HG03039 (cell line): ENCODE measurements at regions not wholly inside any gene's neighbourhood (a gene's known extent, or its start where the extent isn't known, plus 50 kb on each side); places are given as distances from the start of the nearest gene placed in this dataset.

Experiments
- ATAC-seq: cut with Tn5 transposase; IDR thresholded peaks from one replicate; pipeline ENCODE4 v1.9.1; 2021; ENCODE audit warnings: mild to moderate bottlenecking, moderate library complexity; ENCODE audit not compliant: unreplicated experiment

DNA sequence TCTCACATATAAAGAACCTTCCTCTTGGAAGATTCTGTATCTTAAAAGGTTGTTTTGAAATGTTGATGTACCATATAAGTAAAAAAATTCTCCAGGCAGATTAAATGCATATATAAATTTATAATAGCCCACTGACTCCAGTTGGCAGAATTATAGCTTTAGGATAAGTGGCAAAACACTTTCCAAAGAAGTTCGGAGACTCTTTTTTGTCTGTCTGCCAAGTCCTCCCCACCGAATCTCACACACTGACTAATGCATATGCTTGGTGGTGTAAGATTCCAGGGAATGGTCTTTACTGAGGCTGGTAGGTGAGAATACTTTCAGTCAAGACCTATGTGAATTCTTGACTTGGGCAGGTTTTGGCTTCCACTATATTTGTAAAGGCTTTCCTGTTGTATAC lies 724.3 kb upstream of the CXADR start:
- ATAC-seq = no peak

DNA sequence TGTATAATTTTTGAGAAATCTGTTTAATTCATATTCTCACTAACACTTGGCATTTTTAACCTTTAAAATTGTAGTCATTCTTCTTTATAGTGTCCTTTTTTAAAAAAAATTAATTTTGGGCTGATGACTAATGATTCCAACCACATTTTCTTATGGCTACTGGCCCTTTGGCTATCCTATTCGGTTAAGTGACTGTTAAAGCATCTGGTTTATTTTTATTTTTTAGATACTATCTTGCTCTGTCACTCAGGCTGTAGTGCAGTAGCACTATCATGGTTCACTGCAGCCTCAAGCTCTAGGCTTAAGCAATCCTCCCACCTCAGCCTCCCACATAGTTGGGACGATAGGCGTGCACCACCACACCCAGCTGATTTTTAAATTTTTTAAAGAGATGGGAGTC lies 723.2 kb upstream of the CXADR start:
- ATAC-seq = no peak

DNA sequence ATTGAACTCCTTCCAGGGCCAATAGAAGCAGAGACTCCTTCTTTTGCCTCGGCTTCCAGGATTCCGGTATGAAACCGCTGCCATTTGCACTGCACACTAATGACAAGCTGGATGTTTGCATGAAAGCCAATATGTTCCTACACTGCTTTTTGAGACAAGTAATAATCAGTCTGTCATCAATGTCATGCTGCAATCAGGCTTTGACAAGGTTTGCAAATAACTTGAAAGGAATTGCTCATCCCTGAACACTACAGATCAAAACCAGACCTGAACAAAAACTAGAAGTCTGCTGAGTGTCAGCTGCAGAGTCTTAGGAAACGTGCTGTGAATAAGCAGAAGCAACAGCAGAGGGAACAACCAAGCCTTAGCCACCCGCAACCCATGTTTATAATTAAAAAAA lies 720.7 kb upstream of the CXADR start:
- no peak for ATAC-seq

DNA sequence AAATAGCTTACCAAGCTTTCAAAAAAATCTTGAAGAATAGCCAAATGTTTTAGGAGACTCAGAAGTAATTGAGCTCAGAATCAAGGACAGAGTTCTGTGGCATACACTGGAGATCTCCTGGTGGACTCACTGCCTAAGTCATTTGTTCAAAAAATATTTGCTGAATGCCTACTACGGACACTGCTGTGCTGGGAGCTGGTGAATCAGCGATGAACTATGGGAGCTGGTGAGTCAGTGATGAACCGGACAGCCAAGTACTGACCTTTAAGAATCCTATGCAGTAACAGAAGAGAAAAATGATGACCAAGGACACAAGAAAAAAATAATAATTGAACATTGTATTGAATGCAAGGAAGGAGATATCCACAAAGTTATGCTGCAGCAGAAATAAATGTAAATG lies 717.9 kb upstream of the CXADR start:
- ATAC-seq = no peak

DNA sequence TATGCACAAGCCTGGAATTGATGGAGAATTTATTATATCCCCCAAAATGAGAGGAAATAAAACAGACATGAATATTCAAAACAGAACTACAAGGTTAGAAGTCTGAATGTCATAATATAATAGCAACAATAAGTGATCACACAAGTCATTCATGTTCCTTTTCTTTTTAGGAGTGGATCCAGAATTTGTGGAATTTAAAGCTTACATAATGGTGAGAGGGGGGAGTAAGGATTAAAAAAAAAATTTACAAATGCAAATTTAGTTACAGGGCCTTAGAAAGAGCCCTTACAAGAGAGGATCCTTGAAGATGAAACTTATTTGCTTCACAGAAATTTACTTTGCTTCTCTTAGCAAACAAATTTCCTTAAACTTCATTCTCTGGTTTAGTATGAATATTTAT lies 716.1 kb upstream of the CXADR start:
- no peak for ATAC-seq

DNA sequence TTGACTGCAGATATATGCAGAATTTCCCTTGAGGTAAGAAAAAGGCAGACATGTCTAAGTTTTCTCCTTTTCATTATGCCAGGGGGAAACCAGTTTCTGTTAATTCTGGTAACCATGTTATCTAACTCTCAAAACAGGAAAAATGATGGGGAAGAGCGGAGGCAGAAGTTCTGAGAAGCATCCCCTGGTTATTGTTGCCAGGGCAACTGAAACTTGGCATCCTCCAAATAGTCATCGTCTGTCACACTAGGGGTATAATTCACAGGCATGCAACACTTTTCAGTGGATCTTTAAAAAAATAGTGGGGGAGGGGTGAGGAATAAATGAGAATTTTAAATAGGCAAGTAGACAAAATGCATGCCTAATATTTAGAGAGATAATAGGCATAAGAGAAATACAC lies 715.3 kb upstream of the CXADR start:
- no peak for ATAC-seq

DNA sequence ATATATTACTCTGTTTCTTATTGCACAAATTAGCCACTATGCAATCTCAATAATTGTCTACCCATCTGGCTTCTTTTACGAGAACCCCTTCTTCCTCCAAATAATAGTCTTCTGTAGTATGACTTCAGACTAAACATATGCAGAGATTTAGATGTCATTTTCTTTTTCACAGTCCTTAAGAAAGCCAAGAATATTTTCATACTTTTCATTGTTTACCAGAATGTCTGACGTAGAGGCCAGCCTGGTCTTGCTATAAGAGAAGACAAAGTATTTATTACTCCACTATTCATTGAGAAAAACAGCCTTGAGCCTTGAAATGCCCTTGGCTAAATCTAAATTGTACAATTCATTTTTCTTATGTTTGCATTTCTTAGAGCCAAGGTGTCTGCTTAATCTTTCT lies 714.9 kb upstream of the CXADR start:
- no peak for ATAC-seq

DNA sequence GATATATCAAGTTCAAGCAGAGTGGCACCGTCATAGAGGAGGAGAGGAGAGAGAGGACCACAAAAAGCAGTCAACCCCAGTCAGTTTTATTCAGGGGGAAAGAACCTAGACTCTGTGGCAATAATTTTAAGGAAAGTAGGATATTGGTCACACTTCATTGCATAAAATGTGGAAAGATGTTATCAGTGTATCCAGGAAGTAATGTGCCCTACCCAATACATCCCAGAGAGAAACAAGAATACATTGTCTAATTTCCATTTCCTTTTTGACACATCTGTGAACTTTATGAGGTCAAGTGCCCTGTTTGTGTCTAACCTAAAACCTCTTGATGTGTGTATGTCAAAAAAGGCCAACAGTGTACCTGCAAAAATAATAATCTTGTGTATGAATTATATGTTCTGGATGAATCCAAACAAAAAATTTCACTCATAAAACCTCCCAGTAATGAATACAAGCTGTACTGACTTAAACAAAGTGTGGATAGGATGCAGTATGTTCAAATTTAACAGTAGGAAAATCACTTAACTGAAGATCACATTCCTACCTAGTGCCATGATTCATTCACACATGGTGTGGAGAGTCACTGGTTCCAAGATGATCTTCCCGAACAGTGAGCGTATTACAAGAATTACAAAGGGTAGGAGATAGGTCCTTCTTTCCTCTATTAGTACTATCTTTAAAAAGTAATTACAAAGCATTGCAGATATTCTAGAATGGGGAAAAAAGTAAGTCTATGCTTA lies 712.1 kb upstream of the CXADR start:
- no peak for ATAC-seq

DNA sequence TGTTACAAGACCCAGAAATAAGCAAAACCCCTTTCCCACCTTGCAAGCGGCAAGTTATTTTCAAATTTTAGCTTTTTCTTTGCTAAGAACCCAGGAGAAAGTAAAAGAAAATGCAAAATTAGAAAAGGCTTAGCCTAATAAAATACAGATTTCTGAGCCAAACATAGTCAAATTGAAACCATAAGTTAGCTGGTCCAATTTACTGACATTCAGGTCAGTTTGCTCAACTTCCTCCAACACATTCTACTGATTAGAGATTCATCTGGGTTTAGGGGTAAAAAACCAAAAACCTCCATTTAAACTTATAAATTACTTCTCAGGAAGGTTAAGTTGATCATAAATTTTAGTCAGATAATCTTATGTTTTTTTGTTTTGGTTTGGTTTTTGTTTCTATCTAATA lies 701.8 kb upstream of the CXADR start:
- ATAC-seq = no peak

DNA sequence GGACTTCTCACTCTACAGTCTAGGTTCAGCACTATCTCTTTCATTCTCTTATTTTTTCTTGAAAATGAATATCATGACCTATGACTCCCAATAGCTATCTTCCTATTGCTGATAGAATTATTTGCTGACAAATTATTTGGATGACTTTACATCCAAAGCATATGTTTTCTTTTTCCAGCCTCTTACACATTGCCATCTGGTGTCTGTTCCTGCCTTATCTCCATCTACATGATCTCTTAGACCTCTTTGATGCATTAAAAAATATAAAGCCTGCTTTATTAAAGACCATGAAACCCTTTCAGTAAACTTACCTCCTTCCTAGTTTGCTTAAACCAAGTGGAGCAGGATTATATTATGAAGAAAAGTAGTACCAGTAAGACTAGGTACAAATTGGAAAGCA lies 700.9 kb upstream of the CXADR start:
- ATAC-seq = no peak

DNA sequence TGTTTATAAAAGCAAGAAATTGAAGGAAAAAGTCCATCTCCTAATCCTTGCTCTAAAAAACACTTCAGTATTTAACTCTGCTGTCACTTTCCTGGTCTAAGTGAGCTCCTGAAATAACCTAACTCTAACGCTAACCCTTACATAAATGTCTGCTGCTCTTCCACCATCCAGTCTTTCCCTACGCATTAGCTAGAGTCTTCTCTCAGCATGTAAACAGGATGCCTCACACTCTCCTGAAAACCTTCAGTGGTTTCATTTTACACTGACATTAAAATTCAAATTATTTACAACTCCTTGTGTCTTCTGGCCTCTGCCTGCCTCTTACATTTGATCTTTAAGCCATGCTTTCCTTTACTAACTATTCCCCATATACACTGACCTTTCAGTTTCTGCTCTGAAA lies 697.6 kb upstream of the CXADR start:
- ATAC-seq = no peak

DNA sequence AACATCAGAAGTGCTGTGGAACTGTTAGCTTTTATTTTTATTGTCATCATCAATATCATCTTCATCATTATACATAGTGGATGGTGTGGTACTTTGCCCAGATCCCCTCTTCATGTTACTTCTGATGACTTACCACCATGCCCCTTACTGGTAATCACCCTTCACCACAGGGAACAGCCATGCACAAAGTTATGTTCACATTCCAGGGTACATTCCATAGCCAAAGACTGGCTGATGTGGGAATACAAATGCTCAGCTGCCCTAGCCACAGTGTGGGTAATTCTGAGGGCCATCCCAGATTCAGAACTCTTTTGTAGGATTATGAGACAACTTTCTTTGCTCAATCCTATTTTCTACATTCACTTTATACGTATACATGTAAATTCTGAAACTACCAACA lies 691.3 kb upstream of the CXADR start:
- ATAC-seq = no peak

DNA sequence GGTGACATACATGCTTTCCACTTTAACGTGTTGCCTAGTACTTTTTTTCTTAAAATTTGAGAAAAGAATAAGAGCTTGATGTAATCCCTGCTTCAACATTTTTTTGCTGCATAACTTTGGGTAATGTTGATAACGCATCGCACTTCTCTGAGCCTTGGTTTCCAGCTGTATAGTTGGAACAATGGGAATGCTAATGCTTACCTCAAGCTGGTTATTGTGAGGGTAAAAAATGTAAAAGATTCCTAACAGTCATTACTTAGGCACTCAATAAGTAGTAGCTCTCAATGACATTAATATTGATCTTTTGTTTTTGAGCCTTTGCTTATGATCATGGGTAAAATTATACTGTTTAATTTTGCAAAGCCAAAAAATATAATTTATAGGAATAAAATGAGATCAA lies 683.3 kb upstream of the CXADR start:
- no peak for ATAC-seq

DNA sequence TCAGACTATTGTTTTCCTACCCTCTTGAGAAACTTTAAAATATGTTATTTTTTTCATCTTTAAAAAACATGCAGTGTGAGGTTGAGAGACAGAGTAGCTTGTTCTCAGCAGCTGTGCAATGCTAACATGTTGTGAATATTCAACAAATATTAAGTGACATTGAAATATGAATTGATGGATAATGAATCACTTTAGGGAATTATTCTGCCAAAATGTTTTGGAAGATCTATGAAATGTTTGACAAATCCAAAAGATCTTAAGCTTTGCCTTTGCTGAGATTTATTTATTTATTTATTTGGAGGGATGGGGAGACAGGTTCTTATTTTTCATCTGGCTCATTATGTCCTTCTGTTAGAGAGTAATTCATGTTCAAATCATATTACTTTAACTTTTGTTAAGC lies 680.1 kb upstream of the CXADR start:
- ATAC-seq = no peak

DNA sequence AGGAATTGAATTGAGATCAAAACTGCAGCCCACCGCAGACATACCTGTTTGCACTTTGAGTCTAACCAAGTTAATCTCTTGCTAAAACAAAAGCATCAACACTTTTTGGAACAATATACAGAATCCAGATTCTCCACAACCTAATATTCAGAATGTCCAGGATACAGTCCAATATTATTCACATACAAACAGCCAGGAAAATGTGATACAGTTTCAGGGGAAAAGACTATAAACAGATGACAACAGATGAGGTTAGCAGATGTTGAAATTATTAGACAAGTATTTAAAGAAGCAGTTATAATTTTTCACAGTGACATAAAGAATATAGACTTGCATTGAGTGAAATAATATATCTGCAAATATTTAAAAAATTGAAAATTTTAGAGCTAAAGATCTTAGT lies 678.1 kb upstream of the CXADR start:
- ATAC-seq = no peak

DNA sequence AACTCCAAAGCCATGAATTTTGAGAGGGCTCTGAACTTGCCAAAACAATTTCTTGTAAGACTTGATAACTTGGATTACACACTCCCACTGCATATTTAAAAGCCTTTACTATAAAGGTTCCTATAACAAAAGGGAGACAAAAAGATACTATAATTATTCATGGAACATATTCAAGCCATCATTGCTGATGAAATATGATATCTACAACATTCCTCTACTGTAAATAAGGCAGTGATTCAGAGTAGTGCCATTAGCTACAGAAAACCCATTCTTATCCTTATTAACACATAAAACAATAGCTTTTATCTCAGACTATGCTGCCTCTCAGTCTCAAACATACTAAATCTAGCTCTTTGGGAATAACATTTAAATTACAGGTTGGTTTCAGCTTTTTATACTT lies 675.5 kb upstream of the CXADR start:
- no peak for ATAC-seq

DNA sequence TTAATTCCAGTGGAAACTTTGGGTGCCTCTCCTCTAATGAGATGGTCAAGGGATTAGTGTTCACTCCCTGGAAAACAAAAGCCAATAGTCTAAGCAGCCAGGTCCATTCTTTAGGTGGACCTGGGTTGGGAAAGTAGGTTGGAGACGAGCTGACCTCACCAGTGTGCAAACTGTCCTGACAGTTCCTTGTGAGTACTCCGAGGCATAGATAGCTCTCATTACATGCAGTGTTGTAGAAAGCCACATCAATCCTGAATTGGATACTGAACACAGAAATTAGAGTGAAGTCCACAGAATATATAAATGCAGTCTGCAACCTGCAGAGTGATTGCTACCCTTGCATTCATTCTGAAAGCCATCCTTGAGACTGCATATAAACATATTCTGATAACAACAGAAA lies 675.1 kb upstream of the CXADR start:
- ATAC-seq = no peak

DNA sequence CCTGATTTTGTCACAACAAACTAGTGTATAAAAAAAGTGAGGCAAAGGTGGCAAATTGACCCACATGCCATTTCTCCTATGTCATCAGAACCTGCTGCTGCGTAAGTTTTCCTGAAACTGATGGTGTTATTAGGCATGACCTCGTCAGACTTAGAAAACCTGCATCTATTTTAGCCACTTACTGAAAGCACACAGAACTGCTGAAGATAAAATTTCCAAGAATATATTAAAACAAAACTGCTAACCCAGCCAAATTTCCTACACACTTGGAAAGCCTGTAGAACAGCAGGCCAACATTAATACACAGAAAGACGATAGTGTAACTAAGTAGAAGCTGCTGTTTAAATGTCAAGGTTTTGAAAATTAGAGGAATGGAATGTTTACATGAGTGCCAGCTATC lies 674.5 kb upstream of the CXADR start:
- ATAC-seq = no peak

DNA sequence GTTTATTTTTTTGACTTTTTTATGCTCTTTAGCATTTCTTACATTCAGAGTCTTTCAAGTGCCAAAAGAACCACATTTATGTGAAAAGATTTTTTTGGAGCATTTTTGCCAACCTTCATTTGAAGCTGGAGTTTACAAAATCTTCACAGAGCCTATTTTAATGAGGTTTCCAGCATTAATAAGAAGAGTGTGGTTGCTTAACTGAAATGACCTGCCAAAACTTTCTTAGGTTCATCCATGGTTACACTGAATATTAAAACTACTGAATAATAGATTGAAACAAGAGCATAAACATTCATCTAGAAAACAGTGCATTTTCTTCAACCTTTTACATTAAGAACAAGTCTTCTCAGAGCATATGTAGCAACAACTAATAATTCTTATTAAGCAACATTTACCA lies 672.3 kb upstream of the CXADR start:
- no peak for ATAC-seq

DNA sequence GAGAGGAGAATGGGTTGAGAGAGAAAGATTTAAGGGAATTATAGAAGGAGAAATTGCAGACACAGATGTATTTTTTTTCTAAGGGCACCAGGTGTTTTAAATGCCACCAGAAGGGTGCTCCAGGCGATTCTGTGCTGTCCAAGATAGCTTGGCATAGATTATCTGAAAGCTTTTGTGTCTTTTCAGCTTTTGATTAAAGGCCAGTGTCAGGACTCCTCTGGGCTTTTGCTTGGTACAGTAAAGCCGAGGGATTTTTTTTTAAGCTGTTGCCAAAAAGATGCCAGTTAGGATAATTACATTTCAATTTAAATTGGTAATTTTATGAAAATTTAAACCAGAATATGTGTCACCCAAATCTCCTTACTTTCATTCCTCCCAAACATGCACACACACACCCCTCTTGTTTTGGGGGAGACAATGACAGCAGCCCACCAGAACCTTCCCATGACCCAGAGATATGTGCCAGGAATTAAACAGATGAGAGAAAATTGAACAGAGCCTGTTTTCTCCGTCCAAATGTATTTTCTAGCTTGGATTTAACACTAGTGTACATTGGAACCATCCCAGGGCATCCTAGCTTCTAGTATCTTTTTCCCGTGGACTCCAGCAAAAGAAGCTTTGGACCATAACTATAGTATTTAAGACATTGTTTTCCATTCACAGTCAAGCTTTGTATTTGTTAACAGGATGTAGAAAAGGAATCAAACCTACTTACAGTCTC lies 670.7 kb upstream of the CXADR start:
- no peak for ATAC-seq

DNA sequence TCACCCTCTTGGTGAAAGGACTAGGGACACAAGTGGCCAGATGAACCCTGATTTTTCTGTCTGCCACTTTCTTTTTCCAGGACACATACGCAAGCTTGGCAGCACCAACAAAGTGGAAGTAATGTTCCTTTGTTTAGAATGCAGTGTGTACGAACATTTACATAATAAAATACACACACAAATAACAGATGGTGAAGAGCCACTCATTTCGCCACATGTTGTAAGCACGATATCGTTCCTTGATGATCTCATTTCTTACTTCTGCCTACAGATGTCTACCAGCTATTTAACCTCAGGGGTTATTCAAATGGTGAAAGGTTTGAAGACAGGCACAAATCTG lies 670.2 kb upstream of the CXADR start:
- ATAC-seq = no peak

DNA sequence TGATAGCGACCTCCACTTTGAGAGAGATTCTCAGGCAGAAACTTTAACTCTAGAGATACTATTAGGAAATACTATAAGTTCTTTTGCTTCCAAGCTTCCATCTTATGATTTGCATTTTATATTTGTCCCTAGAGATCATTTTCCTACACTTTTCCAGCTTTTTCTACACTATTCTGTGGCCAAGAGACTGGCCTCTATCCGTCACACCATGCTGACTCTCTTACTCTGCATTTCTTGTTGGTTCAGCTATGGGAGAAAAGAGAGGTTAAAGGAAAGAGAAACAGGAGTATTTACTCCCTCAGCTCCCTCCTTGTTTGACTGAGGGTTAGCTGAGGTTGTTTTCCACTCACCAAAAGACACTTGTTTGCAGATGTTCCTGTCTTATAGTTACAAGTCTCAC lies 665.6 kb upstream of the CXADR start:
- no peak for ATAC-seq

DNA sequence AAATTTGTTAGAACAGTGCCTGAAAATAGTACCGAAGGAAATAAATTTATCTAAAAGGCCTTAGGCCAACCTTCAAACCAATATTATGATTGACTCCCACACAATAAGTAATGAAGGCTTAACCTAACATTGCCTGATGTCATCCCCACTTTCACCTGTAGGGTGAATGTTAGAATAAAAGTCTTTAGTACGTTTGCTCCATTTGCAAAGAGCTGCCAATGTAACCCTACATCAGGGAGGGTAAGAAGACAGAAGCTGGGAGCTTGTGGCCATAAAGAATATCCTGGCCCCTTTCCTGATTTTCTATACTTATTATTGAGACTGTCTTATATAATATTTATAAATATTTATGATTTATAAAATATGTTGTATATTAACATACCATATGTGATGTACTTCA lies 661.8 kb upstream of the CXADR start:
- no peak for ATAC-seq
